ENCODE measurements at regions not wholly inside any gene's neighbourhood (a gene's known extent, or its start where the extent isn't known, plus 50 kb on each side); places are given as distances from the start of the nearest gene placed in this dataset.

DNA sequence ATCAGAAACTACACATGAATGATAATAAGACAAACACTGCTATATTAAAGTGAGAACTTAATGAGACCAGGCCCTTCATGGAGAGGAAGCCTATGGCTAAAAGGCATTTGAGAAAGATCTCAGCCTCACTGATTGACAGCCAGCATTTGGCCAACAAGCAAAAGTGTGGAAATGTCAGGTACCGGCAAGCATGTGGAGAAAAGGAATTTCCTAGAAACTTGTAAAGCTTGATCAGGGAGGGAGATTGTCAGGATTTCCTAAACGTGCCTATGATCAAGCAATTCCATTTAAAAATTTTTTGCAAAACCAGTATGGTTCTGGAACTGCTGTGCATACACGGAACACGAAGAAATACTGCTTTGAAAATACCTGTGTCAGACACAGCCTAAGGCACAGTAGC is 220.3 kb upstream of the ATP10A start:
- DNase-seq (ENCODE audit: low spot score): no peak
- Mint-ChIP-seq H3K4me1 (ENCODE audit: unreplicated experiment) (peaks cover 10% of the 10 kb centered on the region), H3K27me3 (ENCODE audit: unreplicated experiment) (peaks cover 4% of the 10 kb centered on the region), H3K27ac (ENCODE audit: unreplicated experiment) (no peak overlapping the region), H3K9me3 (ENCODE audit: unreplicated experiment) (no peaks in the 10 kb centered on the region), H3K36me3 (ENCODE audit: low read depth, unreplicated experiment) (no peaks in the 10 kb centered on the region), H3K4me3 (ENCODE audit: unreplicated experiment) (no peak overlapping the region)
- TF ChIP-seq CTCF (IDR thresholded peaks at IDR 0.05; ENCODE audit: unreplicated experiment): no peak

GRCh38 chr15:26082221-26083109 is 219.3 kb upstream of the ATP10A start:
- peak; percentile 96 for DNase-seq (ENCODE audit: low spot score)
- Mint-ChIP-seq H3K4me1 (ENCODE audit: unreplicated experiment) (peaks cover 10% of the 10 kb centered on the region), H3K27ac (ENCODE audit: unreplicated experiment) (peak overlapping the region; percentile 91), H3K36me3 (ENCODE audit: low read depth, unreplicated experiment) (no peaks in the 10 kb centered on the region), H3K9me3 (ENCODE audit: unreplicated experiment) (no peaks in the 10 kb centered on the region), H3K27me3 (ENCODE audit: unreplicated experiment) (peaks cover 4% of the 10 kb centered on the region), H3K4me3 (ENCODE audit: unreplicated experiment) (peak overlapping the region; percentile 91)
- TF ChIP-seq CTCF (IDR thresholded peaks at IDR 0.05; ENCODE audit: unreplicated experiment): no peak

- Mint-ChIP-seq H3K4me1 (ENCODE audit: unreplicated experiment) (peaks cover 10% of the 10 kb centered on the region), H3K36me3 (ENCODE audit: low read depth, unreplicated experiment) (no peaks in the 10 kb centered on the region), H3K4me3 (ENCODE audit: unreplicated experiment) (peak overlapping the region; percentile 91), H3K27ac (ENCODE audit: unreplicated experiment) (peak overlapping the region; percentile 15), H3K9me3 (ENCODE audit: unreplicated experiment) (no peaks in the 10 kb centered on the region), H3K27me3 (ENCODE audit: unreplicated experiment) (peaks cover 4% of the 10 kb centered on the region)
- no peak for TF ChIP-seq CTCF (IDR thresholded peaks at IDR 0.05; ENCODE audit: unreplicated experiment)
- no peak for DNase-seq (ENCODE audit: low spot score)
Observed at GRCh38 chr15:26081758-26082220, 218.7 kb upstream of the ATP10A start.

DNA sequence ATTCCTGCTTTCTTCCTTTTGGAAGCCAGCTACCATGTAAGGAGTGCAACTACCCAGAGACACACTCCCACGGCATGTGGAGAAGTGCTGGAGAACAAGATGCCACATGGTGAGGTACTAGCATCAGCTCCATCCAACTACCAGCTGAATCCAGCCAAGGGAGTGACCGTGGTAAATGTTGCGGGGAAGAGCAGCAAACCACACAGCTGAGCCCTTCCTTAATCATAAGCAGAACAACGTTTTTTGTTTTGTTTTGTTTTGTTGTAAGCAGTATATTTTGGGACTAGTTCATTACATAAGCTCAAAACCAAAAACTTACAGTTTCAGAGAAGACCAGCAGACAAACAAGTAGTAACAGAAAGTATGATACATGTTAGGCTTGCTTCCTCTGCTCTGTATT is 212.6 kb upstream of the ATP10A start:
- H3K4me1 Mint-ChIP-seq (ENCODE audit: unreplicated experiment): no peaks in the 10 kb centered on the region
- H3K4me3 Mint-ChIP-seq (ENCODE audit: unreplicated experiment): no peak overlapping the region
- H3K9me3 Mint-ChIP-seq (ENCODE audit: unreplicated experiment): no peaks in the 10 kb centered on the region
- no peak for TF ChIP-seq CTCF (IDR thresholded peaks at IDR 0.05; ENCODE audit: unreplicated experiment)
- H3K36me3 Mint-ChIP-seq (ENCODE audit: low read depth, unreplicated experiment): no peaks in the 10 kb centered on the region
- no peak for DNase-seq (ENCODE audit: low spot score)
- H3K27me3 Mint-ChIP-seq (ENCODE audit: unreplicated experiment): peaks cover 3% of the 10 kb centered on the region
- H3K27ac Mint-ChIP-seq (ENCODE audit: unreplicated experiment): no peak overlapping the region
